Hepatocyte (in vitro differentiated cells): ENCODE measurements at regions not wholly inside any gene's neighbourhood (a gene's known extent, or its start where the extent isn't known, plus 50 kb on each side); places are given as distances from the start of the nearest gene placed in this dataset.
A peak's percentile ranks its signal among the peaks of the same experiment; 100 is the strongest.

Source experiments
- DNase-seq: peaks from one replicate; pipeline ENCODE4 v3.0.0-alpha.2; 2016; ENCODE audit warnings: low spot score
- H2AFZ ChIP-seq: fragments of 200-600 bp; sonication (generic); 2 replicates; pipeline ENCODE4 v1.6.0; 2016; ENCODE audit warnings: antibody characterized with exemption, mild to moderate bottlenecking
- H3K27ac ChIP-seq: fragments of 200-600 bp; sonication (generic); 2 replicates; pipeline ENCODE4 v1.5.1; 2016; ENCODE audit warnings: mild to moderate bottlenecking
- H3K27me3 ChIP-seq: fragments of 200-600 bp; sonication (generic); 2 replicates; pipeline ENCODE4 v1.6.1; 2016
- H3K36me3 ChIP-seq: fragments of 200-600 bp; sonication (generic); replicated peaks from 2 replicates; pipeline ENCODE4 v1.5.1; 2016; ENCODE audit warnings: low read depth; ENCODE audit not compliant: insufficient read depth
- H3K4me1 ChIP-seq: fragments of 200-600 bp; sonication (generic); 2 replicates; pipeline ENCODE4 v1.5.1; 2016; ENCODE audit warnings: mild to moderate bottlenecking, moderate library complexity; ENCODE audit not compliant: insufficient read depth
- H3K4me2 ChIP-seq: fragments of 200-600 bp; sonication (generic); 2 replicates; pipeline ENCODE4 v1.6.0; 2016
- H3K4me3 ChIP-seq: fragments of 200-600 bp; sonication (generic); 2 replicates; pipeline ENCODE4 v1.5.1; 2016; ENCODE audit warnings: mild to moderate bottlenecking
- H3K79me2 ChIP-seq: fragments of 200-600 bp; sonication (generic); 2 replicates; pipeline ENCODE4 v1.6.0; 2017; ENCODE audit warnings: mild to moderate bottlenecking
- H3K9me2 ChIP-seq: fragments of 200-600 bp; sonication (generic); replicated peaks from 2 replicates; pipeline ENCODE4 v1.6.0; 2017; ENCODE audit warnings: mild to moderate bottlenecking; ENCODE audit not compliant: insufficient read depth
- H3K9me3 ChIP-seq: fragments of 200-600 bp; sonication (generic); 2 replicates; pipeline ENCODE4 v1.5.1; 2016; ENCODE audit warnings: low read depth, mild to moderate bottlenecking
- H4K20me1 ChIP-seq: fragments of 200-600 bp; sonication (generic); 2 replicates; pipeline ENCODE4 v1.6.0; 2016; ENCODE audit warnings: mild to moderate bottlenecking; ENCODE audit not compliant: insufficient read depth, poor library complexity, severe bottlenecking
- CTCF ChIP-seq: fragments of 200-600 bp; sonication (generic); IDR thresholded peaks from 2 replicates; pipeline ENCODE4 v1.5.1; 2016; ENCODE audit warnings: antibody characterized with exemption, mild to moderate bottlenecking; ENCODE audit not compliant: poor library complexity
- EZH2 ChIP-seq: fragments of 200-600 bp; sonication (generic); IDR thresholded peaks from 2 replicates; pipeline ENCODE4 v1.6.1; 2016; ENCODE audit warnings: antibody characterized with exemption, mild to moderate bottlenecking, borderline replicate concordance
- EZH2phosphoT487 ChIP-seq: fragments of 200-600 bp; sonication (generic); IDR thresholded peaks from one replicate; pipeline ENCODE4 v1.6.1; 2018; ENCODE audit warnings: antibody characterized with exemption, mild to moderate bottlenecking, low read depth, moderate library complexity; ENCODE audit not compliant: unreplicated experiment, severe bottlenecking
- WGBS: methylation state at CpG from one replicate; pipeline ENCODE4 v1.1.6; 2016; ENCODE audit warnings: low lambda C conversion rate; ENCODE audit errors: missing lambda C conversion rate; 5-methylcytosine and 5-hydroxymethylcytosine counted together

DNA sequence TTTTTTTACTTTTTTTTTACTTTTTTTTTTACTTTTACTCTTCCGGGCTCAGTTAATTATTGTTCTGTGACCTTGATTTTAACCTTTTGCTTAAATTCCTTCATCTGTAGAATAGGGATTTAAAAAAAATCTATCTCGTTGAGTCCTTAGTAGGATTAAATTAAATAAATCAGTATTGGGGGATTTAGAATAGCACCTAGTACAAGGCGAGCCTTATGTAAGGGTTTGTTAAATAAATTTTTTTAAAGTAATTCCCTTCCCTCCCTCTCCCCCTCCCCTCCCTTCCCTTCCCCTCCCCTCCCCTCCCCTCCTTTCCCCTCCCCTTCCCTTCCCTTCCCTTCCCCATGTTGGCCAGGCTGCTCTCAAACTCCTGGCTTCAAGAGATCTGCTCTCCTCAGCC lies 287.2 kb upstream of the KCNH8 start:
- WGBS, result 82% methylated on average over 3 of the region's 3 CpGs
- H3K9me3 ChIP-seq, result no peaks in the 10 kb centered on the region
- no peak for TF ChIP-seq CTCF
- no peak for TF ChIP-seq EZH2phosphoT487
- no peak for TF ChIP-seq EZH2
- no peak overlapping the region for H3K4me3 ChIP-seq
- no peaks in the 10 kb centered on the region for H3K9me2 ChIP-seq
- no peak overlapping the region for H2AFZ ChIP-seq
- H3K79me2 ChIP-seq, result no peaks in the 10 kb centered on the region
- H3K36me3 ChIP-seq, result no peaks in the 10 kb centered on the region
- no peaks in the 10 kb centered on the region for H4K20me1 ChIP-seq
- no peaks in the 10 kb centered on the region for H3K4me1 ChIP-seq
- H3K4me2 ChIP-seq, result no peak overlapping the region
- no peak overlapping the region for H3K27ac ChIP-seq
- no peak for DNase-seq
- no peaks in the 10 kb centered on the region for H3K27me3 ChIP-seq

GRCh38 chr3:18853269-18853668 lies 295.0 kb upstream of the KCNH8 start:
- no peaks in the 10 kb centered on the region for H3K36me3 ChIP-seq
- DNase-seq, result no peak
- TF ChIP-seq CTCF, result no peak
- no peak for TF ChIP-seq EZH2
- TF ChIP-seq EZH2phosphoT487, result no peak
- H3K27me3 ChIP-seq, result no peaks in the 10 kb centered on the region
- H3K9me2 ChIP-seq, result no peaks in the 10 kb centered on the region
- H2AFZ ChIP-seq, result no peak overlapping the region
- no peaks in the 10 kb centered on the region for H4K20me1 ChIP-seq
- no peaks in the 10 kb centered on the region for H3K79me2 ChIP-seq
- WGBS, result 48% methylated on average over 1 of the region's 1 CpG
- no peak overlapping the region for H3K27ac ChIP-seq
- no peaks in the 10 kb centered on the region for H3K9me3 ChIP-seq
- no peaks in the 10 kb centered on the region for H3K4me1 ChIP-seq
- no peak overlapping the region for H3K4me2 ChIP-seq
- no peak overlapping the region for H3K4me3 ChIP-seq

GRCh38 chr3:18847583-18848197 lies 300.6 kb upstream of the KCNH8 start:
- H3K4me1 ChIP-seq, result no peaks in the 10 kb centered on the region
- no peaks in the 10 kb centered on the region for H3K79me2 ChIP-seq
- no peak overlapping the region for H3K4me2 ChIP-seq
- H3K9me3 ChIP-seq, result no peaks in the 10 kb centered on the region
- H3K27me3 ChIP-seq, result no peaks in the 10 kb centered on the region
- no peaks in the 10 kb centered on the region for H4K20me1 ChIP-seq
- TF ChIP-seq EZH2phosphoT487 (no peak), CTCF (peak; percentile 27)
- H3K9me2 ChIP-seq, result no peaks in the 10 kb centered on the region
- H3K36me3 ChIP-seq, result no peaks in the 10 kb centered on the region
- H3K4me3 ChIP-seq, result no peak overlapping the region
- WGBS, result 65% methylated on average over 5 of the region's 5 CpGs
- no peak for DNase-seq
- no peak overlapping the region for H2AFZ ChIP-seq
- no peak overlapping the region for H3K27ac ChIP-seq

GRCh38 chr3:18843983-18844382 lies 304.3 kb upstream of the KCNH8 start:
- H2AFZ ChIP-seq, result no peak overlapping the region
- H3K27ac ChIP-seq, result no peak overlapping the region
- no peaks in the 10 kb centered on the region for H3K9me3 ChIP-seq
- no peaks in the 10 kb centered on the region for H4K20me1 ChIP-seq
- no peak overlapping the region for H3K4me3 ChIP-seq
- no peaks in the 10 kb centered on the region for H3K36me3 ChIP-seq
- H3K4me1 ChIP-seq, result no peaks in the 10 kb centered on the region
- no peak for TF ChIP-seq CTCF
- TF ChIP-seq EZH2, result no peak
- TF ChIP-seq EZH2phosphoT487, result no peak
- H3K79me2 ChIP-seq, result no peaks in the 10 kb centered on the region
- H3K27me3 ChIP-seq, result no peaks in the 10 kb centered on the region
- H3K9me2 ChIP-seq, result no peaks in the 10 kb centered on the region
- 33% methylated on average over 1 of the region's 1 CpG for WGBS
- no peak for DNase-seq
- H3K4me2 ChIP-seq, result no peak overlapping the region
